GM23338 (cell line): ENCODE measurements at regions not wholly inside any gene's neighbourhood (a gene's known extent, or its start where the extent isn't known, plus 50 kb on each side); places are given as distances from the start of the nearest gene placed in this dataset.

Source experiments
- ATAC-seq: fragments of 200-7000 bp; cut with Tn5 transposase; 3 replicates; pipeline ENCODE4 v1.9.1; 2020
- DNase-seq: peaks from one replicate; pipeline ENCODE4 v3.0.0-alpha.2; 2015; ENCODE audit warnings: low spot score
- H2AFZ ChIP-seq: fragments of 200-600 bp; sonication (generic); 2 replicates; pipeline ENCODE4 v1.8.0; 2016; ENCODE audit warnings: antibody characterized with exemption, mild to moderate bottlenecking, moderate library complexity
- H3F3A ChIP-seq: fragments of 200-600 bp; sonication (generic); replicated peaks from 2 replicates; pipeline ENCODE4 v1.8.0; 2017; ENCODE audit warnings: antibody characterized with exemption, mixed run types, low read depth
- H3K27ac ChIP-seq: fragments of 200-600 bp; sonication (generic); 2 replicates; pipeline ENCODE4 v1.6.1; 2016; ENCODE audit warnings: low read depth
- H3K27me3 ChIP-seq: fragments of 200-600 bp; sonication (generic); 2 replicates; pipeline ENCODE4 v1.8.0; 2016; ENCODE audit warnings: mild to moderate bottlenecking, mixed run types, moderate library complexity; ENCODE audit not compliant: insufficient read depth
- H3K36me3 ChIP-seq: fragments of 200-600 bp; sonication (generic); 2 replicates; pipeline ENCODE4 v1.8.0; 2016; ENCODE audit warnings: mild to moderate bottlenecking; ENCODE audit not compliant: insufficient read depth
- H3K4me1 ChIP-seq: fragments of 200-600 bp; sonication (generic); 2 replicates; pipeline ENCODE4 v1.8.0; 2016; ENCODE audit warnings: mild to moderate bottlenecking, moderate library complexity; ENCODE audit not compliant: insufficient read depth
- H3K4me2 ChIP-seq: fragments of 200-600 bp; sonication (generic); 2 replicates; pipeline ENCODE4 v1.7.1; 2017; ENCODE audit warnings: mixed run types
- H3K4me3 ChIP-seq: fragments of 200-600 bp; sonication (generic); 2 replicates; pipeline ENCODE4 v1.6.1; 2016; ENCODE audit warnings: mixed run types
- H3K79me2 ChIP-seq: fragments of 200-600 bp; sonication (generic); replicated peaks from 2 replicates; pipeline ENCODE4 v1.8.0; 2017; ENCODE audit warnings: mild to moderate bottlenecking; ENCODE audit not compliant: insufficient read depth
- H3K9me2 ChIP-seq: fragments of 200-600 bp; sonication (generic); 2 replicates; pipeline ENCODE4 v1.8.0; 2017; ENCODE audit not compliant: insufficient read depth
- H4K20me1 ChIP-seq: fragments of 200-600 bp; sonication (generic); replicated peaks from 2 replicates; pipeline ENCODE4 v1.8.0; 2017; ENCODE audit warnings: mild to moderate bottlenecking; ENCODE audit not compliant: insufficient read depth
- H3K27ac Mint-ChIP-seq: 2 replicates; pipeline ENCODE4 v1.8.0; 2020; ENCODE audit warnings: inconsistent platforms, mild to moderate bottlenecking, moderate library complexity, mixed read lengths
- H3K27me3 Mint-ChIP-seq: 3 replicates; pipeline ENCODE4 v1.8.0; 2022; ENCODE audit warnings: low read depth, mild to moderate bottlenecking, moderate library complexity, mixed read lengths, inconsistent platforms; ENCODE audit not compliant: insufficient read depth, poor library complexity
- H3K36me3 Mint-ChIP-seq: 3 replicates; pipeline ENCODE4 v1.8.0; 2021; ENCODE audit warnings: low read depth, mild to moderate bottlenecking, inconsistent platforms, moderate library complexity, mixed read lengths
- H3K4me1 Mint-ChIP-seq: 3 replicates; pipeline ENCODE4 v1.8.0; 2020; ENCODE audit warnings: mild to moderate bottlenecking, inconsistent platforms, mixed read lengths
- H3K4me3 Mint-ChIP-seq: 3 replicates; pipeline ENCODE4 v1.8.0; 2021; ENCODE audit warnings: moderate library complexity, mild to moderate bottlenecking, inconsistent platforms, mixed read lengths
- H3K9me3 Mint-ChIP-seq: 3 replicates; pipeline ENCODE4 v1.8.0; 2020; ENCODE audit warnings: moderate library complexity, mild to moderate bottlenecking, inconsistent platforms, mixed read lengths
- CREB1 ChIP-seq: fragments of 250-450 bp; sonication (Bioruptor Pico); IDR thresholded peaks from 2 replicates; pipeline ENCODE4 v1.5.0; 2020; ENCODE audit warnings: low read depth, mild to moderate bottlenecking, moderate library complexity
- CTCF ChIP-seq, 2 experiments: fragments of 200-600 bp in 1 of 2; sonication (generic) in 1 of 2; conservative IDR thresholded peaks; 2 replicates each; pipeline versions ENCODE4 v1.5.1 to v1.6.1; 2016 to 2017; ENCODE audit warnings: antibody characterized with exemption in 2 of 2, low read depth in 2 of 2, mild to moderate bottlenecking in 2 of 2, moderate library complexity in 1 of 2
- EZH2 ChIP-seq: fragments of 200-600 bp; sonication (generic); IDR thresholded peaks from one replicate; pipeline ENCODE4 v1.8.0; 2017; ENCODE audit warnings: antibody characterized with exemption, mild to moderate bottlenecking, low read depth; ENCODE audit not compliant: unreplicated experiment
- EZH2phosphoT487 ChIP-seq: fragments of 200-600 bp; sonication (generic); IDR thresholded peaks from one replicate; pipeline ENCODE4 v1.8.1; 2018; ENCODE audit warnings: antibody characterized with exemption; ENCODE audit not compliant: unreplicated experiment
- JUNB ChIP-seq: IDR thresholded peaks from one replicate; pipeline ENCODE4 v1.6.1; 2016; ENCODE audit warnings: antibody characterized with exemption; ENCODE audit not compliant: unreplicated experiment
- NANOG ChIP-seq: IDR thresholded peaks from 2 replicates; pipeline ENCODE4 v1.6.1; 2016; ENCODE audit warnings: antibody characterized with exemption, borderline replicate concordance
- POLR2AphosphoS5 ChIP-seq: IDR thresholded peaks from 2 replicates; pipeline ENCODE4 v1.6.1; 2016; ENCODE audit warnings: antibody characterized with exemption, low read depth
- REST ChIP-seq: IDR thresholded peaks from one replicate; pipeline ENCODE4 v1.6.1; 2018; ENCODE audit warnings: antibody characterized with exemption; ENCODE audit not compliant: unreplicated experiment
- STAT1 ChIP-seq: IDR thresholded peaks from one replicate; pipeline ENCODE4 v1.6.1; 2016; ENCODE audit warnings: antibody characterized with exemption; ENCODE audit not compliant: unreplicated experiment
- ZNF114 ChIP-seq: fragments of 250-450 bp; sonication (Bioruptor Pico); IDR thresholded peaks from 2 replicates; pipeline ENCODE4 v1.5.0; 2020; ENCODE audit warnings: mild to moderate bottlenecking, moderate library complexity
- ZNF331 ChIP-seq: fragments of 250-450 bp; sonication (Bioruptor Pico); IDR thresholded peaks from 2 replicates; pipeline ENCODE4 v1.5.0; 2020; ENCODE audit warnings: low read depth, mild to moderate bottlenecking, moderate library complexity
- TF ChIP-seq, protein P1 (sequence below): IDR thresholded peaks from 2 replicates; pipeline ENCODE4 v1.6.1; 2016; ENCODE audit warnings: antibody characterized with exemption
- TF ChIP-seq, protein P2 (sequence below): fragments of 250-450 bp; sonication (Bioruptor Pico); IDR thresholded peaks from 2 replicates; pipeline ENCODE4 v1.5.0; 2020; ENCODE audit warnings: mild to moderate bottlenecking, moderate library complexity

DNA sequence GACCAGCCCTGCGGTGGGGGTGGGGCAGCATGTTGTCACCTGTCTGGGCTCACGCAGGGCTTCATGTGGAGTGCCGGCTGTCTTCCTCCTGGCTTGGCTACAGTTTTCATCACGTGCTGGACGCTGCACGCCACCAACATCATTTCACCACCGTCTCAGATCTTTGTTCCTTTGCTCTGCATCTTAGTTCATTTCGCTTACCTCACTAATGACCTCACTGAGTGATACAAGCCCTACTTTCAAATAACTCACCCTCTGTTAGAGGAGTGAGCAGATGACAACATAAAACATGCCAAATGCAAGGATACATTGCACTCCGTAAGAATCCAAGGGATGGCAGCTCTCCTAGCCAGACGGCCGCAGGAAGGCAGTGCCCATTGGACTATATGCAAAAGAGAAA, 527.5 kb downstream of the GALR1 start:
- H3K27me3 Mint-ChIP-seq, result peaks cover 6% of the 10 kb centered on the region
- Histone ChIP-seq H3K36me3 (peaks cover 9% of the 10 kb centered on the region; the same call in 1 of the 2 replicates), H3F3A (no peaks in the 10 kb centered on the region), H3K4me3 (no peak overlapping the region), H3K27me3 (no peaks in the 10 kb centered on the region), H4K20me1 (no peaks in the 10 kb centered on the region), H2AFZ (no peak overlapping the region), H3K79me2 (no peaks in the 10 kb centered on the region), H3K9me2 (no peaks in the 10 kb centered on the region), H3K4me2 (no peak overlapping the region), H3K27ac (no peak overlapping the region), H3K4me1 (no peaks in the 10 kb centered on the region)
- peaks cover 37% of the 10 kb centered on the region for H3K9me3 Mint-ChIP-seq
- no peak overlapping the region for H3K4me3 Mint-ChIP-seq
- TF ChIP-seq POLR2AphosphoS5 (no peak), CTCF (conservative IDR thresholded peaks at IDR 0.05; ENCODE audit: low read depth in 2 of 2) (no peak), ZNF114 (no peak), JUNB (no peak), NANOG (no peak), CREB1 (CRISPR knock-in tag) (no peak), ZNF331 (CRISPR knock-in tag) (no peak), EZH2 (no peak), STAT1 (no peak), REST (no peak), EZH2phosphoT487 (no peak)
- TF ChIP-seq, protein P1, sequence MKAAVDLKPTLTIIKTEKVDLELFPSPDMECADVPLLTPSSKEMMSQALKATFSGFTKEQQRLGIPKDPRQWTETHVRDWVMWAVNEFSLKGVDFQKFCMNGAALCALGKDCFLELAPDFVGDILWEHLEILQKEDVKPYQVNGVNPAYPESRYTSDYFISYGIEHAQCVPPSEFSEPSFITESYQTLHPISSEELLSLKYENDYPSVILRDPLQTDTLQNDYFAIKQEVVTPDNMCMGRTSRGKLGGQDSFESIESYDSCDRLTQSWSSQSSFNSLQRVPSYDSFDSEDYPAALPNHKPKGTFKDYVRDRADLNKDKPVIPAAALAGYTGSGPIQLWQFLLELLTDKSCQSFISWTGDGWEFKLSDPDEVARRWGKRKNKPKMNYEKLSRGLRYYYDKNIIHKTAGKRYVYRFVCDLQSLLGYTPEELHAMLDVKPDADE, result no peak
- TF ChIP-seq, protein P2, sequence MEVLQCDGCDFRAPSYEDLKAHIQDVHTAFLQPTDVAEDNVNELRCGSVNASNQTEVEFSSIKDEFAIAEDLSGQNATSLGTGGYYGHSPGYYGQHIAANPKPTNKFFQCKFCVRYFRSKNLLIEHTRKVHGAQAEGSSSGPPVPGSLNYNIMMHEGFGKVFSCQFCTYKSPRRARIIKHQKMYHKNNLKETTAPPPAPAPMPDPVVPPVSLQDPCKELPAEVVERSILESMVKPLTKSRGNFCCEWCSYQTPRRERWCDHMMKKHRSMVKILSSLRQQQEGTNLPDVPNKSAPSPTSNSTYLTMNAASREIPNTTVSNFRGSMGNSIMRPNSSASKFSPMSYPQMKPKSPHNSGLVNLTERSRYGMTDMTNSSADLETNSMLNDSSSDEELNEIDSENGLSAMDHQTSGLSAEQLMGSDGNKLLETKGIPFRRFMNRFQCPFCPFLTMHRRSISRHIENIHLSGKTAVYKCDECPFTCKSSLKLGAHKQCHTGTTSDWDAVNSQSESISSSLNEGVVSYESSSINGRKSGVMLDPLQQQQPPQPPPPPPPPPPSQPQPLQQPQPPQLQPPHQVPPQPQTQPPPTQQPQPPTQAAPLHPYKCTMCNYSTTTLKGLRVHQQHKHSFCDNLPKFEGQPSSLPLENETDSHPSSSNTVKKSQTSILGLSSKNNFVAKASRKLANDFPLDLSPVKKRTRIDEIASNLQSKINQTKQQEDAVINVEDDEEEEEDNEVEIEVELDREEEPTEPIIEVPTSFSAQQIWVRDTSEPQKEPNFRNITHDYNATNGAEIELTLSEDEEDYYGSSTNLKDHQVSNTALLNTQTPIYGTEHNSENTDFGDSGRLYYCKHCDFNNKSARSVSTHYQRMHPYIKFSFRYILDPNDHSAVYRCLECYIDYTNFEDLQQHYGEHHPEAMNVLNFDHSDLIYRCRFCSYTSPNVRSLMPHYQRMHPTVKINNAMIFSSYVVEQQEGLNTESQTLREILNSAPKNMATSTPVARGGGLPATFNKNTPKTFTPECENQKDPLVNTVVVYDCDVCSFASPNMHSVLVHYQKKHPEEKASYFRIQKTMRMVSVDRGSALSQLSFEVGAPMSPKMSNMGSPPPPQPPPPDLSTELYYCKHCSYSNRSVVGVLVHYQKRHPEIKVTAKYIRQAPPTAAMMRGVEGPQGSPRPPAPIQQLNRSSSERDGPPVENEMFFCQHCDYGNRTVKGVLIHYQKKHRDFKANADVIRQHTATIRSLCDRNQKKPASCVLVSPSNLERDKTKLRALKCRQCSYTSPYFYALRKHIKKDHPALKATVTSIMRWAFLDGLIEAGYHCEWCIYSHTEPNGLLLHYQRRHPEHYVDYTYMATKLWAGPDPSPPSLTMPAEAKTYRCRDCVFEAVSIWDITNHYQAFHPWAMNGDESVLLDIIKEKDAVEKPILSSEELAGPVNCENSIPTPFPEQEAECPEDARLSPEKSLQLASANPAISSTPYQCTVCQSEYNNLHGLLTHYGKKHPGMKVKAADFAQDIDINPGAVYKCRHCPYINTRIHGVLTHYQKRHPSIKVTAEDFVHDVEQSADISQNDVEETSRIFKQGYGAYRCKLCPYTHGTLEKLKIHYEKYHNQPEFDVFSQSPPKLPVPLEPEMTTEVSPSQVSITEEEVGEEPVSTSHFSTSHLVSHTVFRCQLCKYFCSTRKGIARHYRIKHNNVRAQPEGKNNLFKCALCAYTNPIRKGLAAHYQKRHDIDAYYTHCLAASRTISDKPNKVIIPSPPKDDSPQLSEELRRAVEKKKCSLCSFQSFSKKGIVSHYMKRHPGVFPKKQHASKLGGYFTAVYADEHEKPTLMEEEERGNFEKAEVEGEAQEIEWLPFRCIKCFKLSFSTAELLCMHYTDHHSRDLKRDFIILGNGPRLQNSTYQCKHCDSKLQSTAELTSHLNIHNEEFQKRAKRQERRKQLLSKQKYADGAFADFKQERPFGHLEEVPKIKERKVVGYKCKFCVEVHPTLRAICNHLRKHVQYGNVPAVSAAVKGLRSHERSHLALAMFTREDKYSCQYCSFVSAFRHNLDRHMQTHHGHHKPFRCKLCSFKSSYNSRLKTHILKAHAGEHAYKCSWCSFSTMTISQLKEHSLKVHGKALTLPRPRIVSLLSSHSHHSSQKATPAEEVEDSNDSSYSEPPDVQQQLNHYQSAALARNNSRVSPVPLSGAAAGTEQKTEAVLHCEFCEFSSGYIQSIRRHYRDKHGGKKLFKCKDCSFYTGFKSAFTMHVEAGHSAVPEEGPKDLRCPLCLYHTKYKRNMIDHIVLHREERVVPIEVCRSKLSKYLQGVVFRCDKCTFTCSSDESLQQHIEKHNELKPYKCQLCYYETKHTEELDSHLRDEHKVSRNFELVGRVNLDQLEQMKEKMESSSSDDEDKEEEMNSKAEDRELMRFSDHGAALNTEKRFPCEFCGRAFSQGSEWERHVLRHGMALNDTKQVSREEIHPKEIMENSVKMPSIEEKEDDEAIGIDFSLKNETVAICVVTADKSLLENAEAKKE (CRISPR knock-in tag), result no peak
- ATAC-seq (no peak), DNase-seq (no peak)
- no peak overlapping the region for H3K27ac Mint-ChIP-seq
- H3K4me1 Mint-ChIP-seq, result no peaks in the 10 kb centered on the region
- H3K36me3 Mint-ChIP-seq, result peaks cover 3% of the 10 kb centered on the region; the same call in 1 of the 3 replicates
